Tibial artery (tissue), 4 donors: ENCODE measurements at regions not wholly inside any gene's neighbourhood (a gene's known extent, or its start where the extent isn't known, plus 50 kb on each side); places are given as distances from the start of the nearest gene placed in this dataset.

Source experiments
- DNase-seq, 2 donors: peaks; one replicate each; pipeline ENCODE4 v3.0.0-alpha.2; 2019
- H3K27ac ChIP-seq, 2 donors: fragments of 200-600 bp; sonication (generic) in 1 of 2; 1 replicate in 1 of 2; 2 replicates in 1 of 2; pipeline ENCODE4 v1.5.1; 2018 to 2019; ENCODE audit warnings: mild to moderate bottlenecking in 1 of 2
- H3K27me3 ChIP-seq, 2 donors: fragments of 200-600 bp; sonication (generic) in 1 of 2; one replicate each; pipeline versions ENCODE4 v1.5.1 to v1.6.0; 2016 to 2019
- H3K36me3 ChIP-seq, 3 donors: fragments of 200-600 bp; sonication (generic) in 2 of 3; one replicate each; pipeline ENCODE4 v1.5.1; 2016 to 2019; ENCODE audit warnings: mild to moderate bottlenecking in 2 of 3
- H3K4me1 ChIP-seq, 4 donors: fragments of 200-600 bp; sonication (generic) in 2 of 4; 1 replicate in 3 of 4; 2 replicates in 1 of 4; pipeline ENCODE4 v1.5.1; 2016 to 2019
- H3K4me3 ChIP-seq, 2 donors: fragments of 200-600 bp; sonication (generic) in 1 of 2; 1 replicate in 1 of 2; 2 replicates in 1 of 2; pipeline ENCODE4 v1.5.1; 2018 to 2019; ENCODE audit warnings: mild to moderate bottlenecking in 2 of 2
- H3K9me3 ChIP-seq, 3 donors: fragments of 200-600 bp; sonication (generic) in 1 of 3; one replicate each; pipeline ENCODE4 v1.5.1; 2016 to 2019
- intact Hi-C: fragments of 100-400 bp; cut with DNase I; formaldehyde crosslinking; loops from one replicate; pipeline ENCODE4 v1.15.0; 2023; ENCODE audit warnings: low total_unique reads
- TF ChIP-seq, protein P1 (sequence below), 2 experiments: fragments of 200-600 bp in 1 of 2; fragments of 450-650 bp in 1 of 2; IDR thresholded peaks; one replicate each; pipeline ENCODE4 v1.5.1; 2017 to 2019; ENCODE audit warnings: antibody characterized with exemption in 2 of 2, mild to moderate bottlenecking in 1 of 2, moderate library complexity in 1 of 2

DNA sequence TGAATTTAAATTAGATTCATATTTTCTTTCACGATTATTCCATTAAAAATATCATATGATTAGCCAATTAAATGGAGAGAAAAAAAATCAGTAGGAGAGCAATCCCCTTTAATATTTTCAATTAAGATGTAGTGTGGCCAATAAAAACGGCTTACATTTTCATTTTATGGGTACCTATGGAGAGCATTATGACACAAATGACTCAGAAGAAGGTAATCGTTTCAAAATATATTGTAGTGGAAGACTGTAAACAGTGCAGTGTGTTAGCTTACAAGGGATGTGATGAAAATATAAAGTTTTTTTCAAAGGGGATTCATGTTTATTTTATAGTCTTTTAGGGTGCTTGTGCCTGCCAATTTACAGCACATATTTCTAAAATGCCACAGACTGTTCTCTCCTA lies 1507.4 kb upstream of the CELF4 start:
- H3K36me3 ChIP-seq: no peaks in the 10 kb centered on the region
- intact Hi-C loops: no loop called here
- H3K9me3 ChIP-seq: no peaks in the 10 kb centered on the region
- H3K27me3 ChIP-seq: no peaks in the 10 kb centered on the region
- no peak overlapping the region for H3K4me3 ChIP-seq
- TF ChIP-seq, protein P1, sequence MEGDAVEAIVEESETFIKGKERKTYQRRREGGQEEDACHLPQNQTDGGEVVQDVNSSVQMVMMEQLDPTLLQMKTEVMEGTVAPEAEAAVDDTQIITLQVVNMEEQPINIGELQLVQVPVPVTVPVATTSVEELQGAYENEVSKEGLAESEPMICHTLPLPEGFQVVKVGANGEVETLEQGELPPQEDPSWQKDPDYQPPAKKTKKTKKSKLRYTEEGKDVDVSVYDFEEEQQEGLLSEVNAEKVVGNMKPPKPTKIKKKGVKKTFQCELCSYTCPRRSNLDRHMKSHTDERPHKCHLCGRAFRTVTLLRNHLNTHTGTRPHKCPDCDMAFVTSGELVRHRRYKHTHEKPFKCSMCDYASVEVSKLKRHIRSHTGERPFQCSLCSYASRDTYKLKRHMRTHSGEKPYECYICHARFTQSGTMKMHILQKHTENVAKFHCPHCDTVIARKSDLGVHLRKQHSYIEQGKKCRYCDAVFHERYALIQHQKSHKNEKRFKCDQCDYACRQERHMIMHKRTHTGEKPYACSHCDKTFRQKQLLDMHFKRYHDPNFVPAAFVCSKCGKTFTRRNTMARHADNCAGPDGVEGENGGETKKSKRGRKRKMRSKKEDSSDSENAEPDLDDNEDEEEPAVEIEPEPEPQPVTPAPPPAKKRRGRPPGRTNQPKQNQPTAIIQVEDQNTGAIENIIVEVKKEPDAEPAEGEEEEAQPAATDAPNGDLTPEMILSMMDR (IDR thresholded peaks at IDR 0.05): no peak
- H3K4me1 ChIP-seq: no peaks in the 10 kb centered on the region
- no peak overlapping the region for H3K27ac ChIP-seq
- no peak for DNase-seq

DNA sequence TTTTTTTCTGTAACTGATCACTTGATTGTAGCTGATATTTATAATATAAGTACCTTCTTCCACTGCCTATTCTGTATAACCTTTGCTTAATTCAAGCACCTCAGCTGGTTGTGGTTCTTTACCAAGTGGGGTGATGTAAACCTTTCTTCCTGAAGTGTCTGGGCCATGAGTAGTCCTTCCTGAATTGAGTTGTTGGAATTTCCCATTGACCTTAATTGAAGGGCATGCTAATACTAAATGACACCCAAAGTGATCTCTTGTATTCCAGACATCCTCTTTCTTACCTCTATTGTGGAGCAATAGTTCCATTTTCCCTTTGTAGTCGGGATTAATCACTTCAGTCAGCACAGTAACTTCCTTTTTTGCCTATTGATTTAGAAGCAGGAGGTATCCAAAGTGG lies 1496.8 kb upstream of the CELF4 start:
- Histone ChIP-seq H3K27me3 (no peaks in the 10 kb centered on the region), H3K36me3 (no peaks in the 10 kb centered on the region), H3K9me3 (no peaks in the 10 kb centered on the region), H3K27ac (no peak overlapping the region), H3K4me3 (no peak overlapping the region), H3K4me1 (no peaks in the 10 kb centered on the region)
- intact Hi-C loops: no loop called here
- DNase-seq: no peak
- TF ChIP-seq, protein P1 (IDR thresholded peaks at IDR 0.05): no peak

DNA sequence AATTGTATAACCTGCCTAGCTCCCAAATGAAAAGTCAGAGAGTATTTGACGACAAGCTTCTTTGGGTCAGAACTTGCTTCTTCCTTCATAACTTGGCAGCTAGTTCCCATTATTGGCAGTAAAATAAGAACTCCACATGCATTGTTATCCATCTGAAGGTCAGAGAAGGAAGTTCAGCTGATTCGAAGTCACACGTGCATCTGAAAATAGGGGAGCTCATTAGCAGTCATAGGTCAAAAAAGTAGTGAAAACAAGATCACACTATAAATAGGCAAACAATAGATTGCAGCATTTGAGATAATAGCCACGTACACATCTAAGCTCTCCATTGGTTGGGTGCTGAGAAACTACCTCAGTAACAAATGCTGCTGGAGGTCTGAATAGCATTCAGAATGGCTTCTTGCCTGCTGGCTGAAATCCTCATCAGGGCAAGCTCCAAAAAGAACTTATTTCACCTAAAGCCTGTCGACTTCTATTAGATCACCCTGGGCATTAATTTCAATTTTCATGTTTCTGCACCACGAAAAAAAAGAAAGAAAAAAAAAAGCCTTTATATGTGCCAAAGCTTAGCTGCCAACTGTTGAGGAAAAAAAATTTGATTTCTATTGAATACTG lies 1492.9 kb upstream of the CELF4 start:
- TF ChIP-seq, protein P1 (IDR thresholded peaks at IDR 0.05): no peak
- H3K4me3 ChIP-seq: no peak overlapping the region
- H3K9me3 ChIP-seq: no peaks in the 10 kb centered on the region
- no peak overlapping the region for H3K27ac ChIP-seq
- no peaks in the 10 kb centered on the region for H3K4me1 ChIP-seq
- no peaks in the 10 kb centered on the region for H3K36me3 ChIP-seq
- no peak for DNase-seq
- H3K27me3 ChIP-seq: no peaks in the 10 kb centered on the region
- intact Hi-C loops: no loop called here

DNA sequence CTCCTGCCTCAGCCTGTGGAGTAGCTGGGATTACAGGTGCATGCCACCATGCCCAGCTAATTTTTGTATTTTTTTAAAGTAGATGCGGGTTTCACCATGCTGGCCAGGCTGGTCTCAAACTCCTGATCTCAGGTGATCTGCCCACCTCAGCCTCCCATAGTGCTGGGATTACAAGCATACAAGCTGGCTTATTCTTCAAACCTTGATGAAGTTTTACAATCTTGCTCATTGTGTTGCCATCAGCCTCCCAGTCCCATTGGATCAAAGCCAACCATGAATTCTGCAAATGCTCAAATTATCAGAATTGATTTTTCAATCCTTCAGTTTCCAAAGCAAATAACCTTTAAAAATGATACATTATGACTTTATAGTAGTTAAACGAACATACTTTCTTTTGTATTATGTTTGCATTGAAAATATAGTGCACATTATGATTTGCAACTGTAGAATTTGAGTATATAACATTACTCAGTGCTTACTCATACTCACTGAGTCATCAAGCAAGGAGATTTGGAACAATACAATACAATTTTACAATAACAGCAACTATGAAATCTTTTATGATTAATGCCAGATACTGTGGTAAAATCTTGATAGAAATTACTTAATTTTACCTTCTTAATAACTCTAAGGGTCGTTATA lies 1491.9 kb upstream of the CELF4 start:
- intact Hi-C loops: no loop called here
- H3K27me3 ChIP-seq: no peaks in the 10 kb centered on the region
- H3K27ac ChIP-seq: no peak overlapping the region
- no peaks in the 10 kb centered on the region for H3K36me3 ChIP-seq
- H3K4me3 ChIP-seq: no peak overlapping the region
- no peaks in the 10 kb centered on the region for H3K4me1 ChIP-seq
- no peak for DNase-seq
- TF ChIP-seq, protein P1 (IDR thresholded peaks at IDR 0.05): no peak
- H3K9me3 ChIP-seq: no peaks in the 10 kb centered on the region

DNA sequence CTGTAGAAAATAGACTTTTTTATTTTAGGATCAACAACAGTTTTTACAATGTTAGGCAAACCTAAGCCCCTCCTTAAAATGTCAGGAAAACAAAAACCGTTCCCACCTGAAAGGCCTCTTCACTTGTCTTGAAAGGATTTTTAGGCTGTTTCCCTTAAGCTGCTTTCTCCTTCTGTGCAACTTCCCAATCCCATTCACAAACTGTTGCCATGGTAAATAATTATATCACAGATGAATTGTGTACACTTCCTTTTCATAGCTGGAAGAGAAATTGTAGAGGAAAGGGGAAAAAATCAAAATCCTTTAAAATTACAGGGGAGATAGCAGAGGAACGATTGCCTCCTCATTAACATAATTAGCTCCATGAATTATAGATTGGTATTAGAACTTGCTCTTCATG lies 1488.0 kb upstream of the CELF4 start:
- Histone ChIP-seq H3K9me3 (no peaks in the 10 kb centered on the region), H3K27me3 (no peaks in the 10 kb centered on the region), H3K27ac (no peak overlapping the region), H3K4me3 (no peak overlapping the region), H3K4me1 (no peaks in the 10 kb centered on the region), H3K36me3 (no peaks in the 10 kb centered on the region)
- no peak for DNase-seq
- intact Hi-C loops: no loop called here
- TF ChIP-seq, protein P1 (IDR thresholded peaks at IDR 0.05): no peak
